Osteoblast (primary cell): ENCODE measurements at regions not wholly inside any gene's neighbourhood (a gene's known extent, or its start where the extent isn't known, plus 50 kb on each side); places are given as distances from the start of the nearest gene placed in this dataset.

Experiments used
- DNase-seq: peaks from one replicate; pipeline ENCODE4 v3.0.0; 2011; ENCODE audit warnings: low spot score, mixed read lengths; ENCODE audit not compliant: insufficient read length; ENCODE audit errors: missing footprints
- H2AFZ ChIP-seq: 2 replicates; pipeline ENCODE4 v1.6.0; 2011; ENCODE audit warnings: mild to moderate bottlenecking, low read length
- H3K27ac ChIP-seq: 2 replicates; pipeline ENCODE4 v1.5.1; 2011; ENCODE audit warnings: mild to moderate bottlenecking, low read depth, low read length, moderate library complexity
- H3K27me3 ChIP-seq: 2 replicates; pipeline ENCODE4 v1.6.0; 2012; ENCODE audit warnings: mild to moderate bottlenecking, control low read depth, inconsistent platforms, low read length, moderate library complexity; ENCODE audit not compliant: insufficient read depth
- H3K36me3 ChIP-seq: 2 replicates; pipeline ENCODE4 v1.5.1; 2011; ENCODE audit warnings: mild to moderate bottlenecking, low read length, control low read depth, moderate library complexity; ENCODE audit not compliant: insufficient read depth
- H3K4me1 ChIP-seq: 2 replicates; pipeline ENCODE4 v1.5.1; 2011; ENCODE audit warnings: mild to moderate bottlenecking, low read length, control low read depth, moderate library complexity; ENCODE audit not compliant: insufficient read depth
- H3K4me2 ChIP-seq: 2 replicates; pipeline ENCODE4 v1.6.0; 2011; ENCODE audit warnings: mild to moderate bottlenecking, low read length; ENCODE audit not compliant: insufficient read depth
- H3K4me3 ChIP-seq: fragments of 200-600 bp; sonication (generic); 3 replicates; pipeline ENCODE4 v1.5.1; 2012; ENCODE audit warnings: mild to moderate bottlenecking, low read length, inconsistent platforms; ENCODE audit not compliant: insufficient read depth
- H3K79me2 ChIP-seq: 2 replicates; pipeline ENCODE4 v1.6.0; 2012; ENCODE audit warnings: mild to moderate bottlenecking, low read length, control low read depth, inconsistent platforms; ENCODE audit not compliant: insufficient read depth
- H3K9me3 ChIP-seq: 2 replicates; pipeline ENCODE4 v1.5.1; 2011; ENCODE audit warnings: low read depth, low read length, control low read depth
- H4K20me1 ChIP-seq: 2 replicates; pipeline ENCODE4 v1.6.0; 2012; ENCODE audit warnings: mild to moderate bottlenecking, low read length, control low read depth; ENCODE audit not compliant: insufficient read depth
- CTCF ChIP-seq: IDR thresholded peaks from 2 replicates; pipeline ENCODE4 v1.5.1; 2011; ENCODE audit warnings: mild to moderate bottlenecking, low read depth, low read length, moderate library complexity; ENCODE audit errors: extremely low read depth

GRCh38 chr18:75959150-75959549 lies 531.6 kb upstream of the SMIM21 start:
- Histone ChIP-seq H3K27me3 (no peaks in the 10 kb centered on the region), H3K27ac (no peak overlapping the region), H4K20me1 (no peaks in the 10 kb centered on the region), H3K36me3 (no peaks in the 10 kb centered on the region), H3K4me1 (no peaks in the 10 kb centered on the region), H3K79me2 (no peaks in the 10 kb centered on the region), H3K4me2 (no peak overlapping the region), H2AFZ (no peak overlapping the region), H3K4me3 (no peak overlapping the region), H3K9me3 (no peaks in the 10 kb centered on the region)
- TF ChIP-seq CTCF = no peak
- no peak for DNase-seq

GRCh38 chr18:75958683-75959082 lies 531.2 kb upstream of the SMIM21 start:
- H3K9me3 ChIP-seq = no peaks in the 10 kb centered on the region
- H3K27ac ChIP-seq = no peak overlapping the region
- no peak for TF ChIP-seq CTCF
- H3K4me3 ChIP-seq = no peak overlapping the region
- no peak overlapping the region for H2AFZ ChIP-seq
- DNase-seq = no peak
- no peaks in the 10 kb centered on the region for H4K20me1 ChIP-seq
- no peaks in the 10 kb centered on the region for H3K27me3 ChIP-seq
- H3K4me1 ChIP-seq = no peaks in the 10 kb centered on the region
- H3K79me2 ChIP-seq = no peaks in the 10 kb centered on the region
- H3K36me3 ChIP-seq = no peaks in the 10 kb centered on the region
- H3K4me2 ChIP-seq = no peak overlapping the region

GRCh38 chr18:75945265-75945933 lies 517.9 kb upstream of the SMIM21 start:
- Histone ChIP-seq H3K79me2 (no peaks in the 10 kb centered on the region), H2AFZ (no peak overlapping the region), H3K4me3 (no peak overlapping the region), H3K4me2 (no peak overlapping the region), H4K20me1 (no peaks in the 10 kb centered on the region), H3K27ac (no peak overlapping the region), H3K36me3 (no peaks in the 10 kb centered on the region), H3K9me3 (no peaks in the 10 kb centered on the region), H3K27me3 (no peaks in the 10 kb centered on the region), H3K4me1 (no peaks in the 10 kb centered on the region)
- TF ChIP-seq CTCF = no peak
- no peak for DNase-seq

GRCh38 chr18:75937306-75937705 lies 509.8 kb upstream of the SMIM21 start:
- Histone ChIP-seq H3K79me2 (no peaks in the 10 kb centered on the region), H3K36me3 (no peaks in the 10 kb centered on the region), H3K27me3 (no peaks in the 10 kb centered on the region), H2AFZ (no peak overlapping the region), H3K4me3 (no peak overlapping the region), H3K9me3 (no peaks in the 10 kb centered on the region), H4K20me1 (no peaks in the 10 kb centered on the region), H3K4me2 (no peak overlapping the region), H3K4me1 (no peaks in the 10 kb centered on the region), H3K27ac (no peak overlapping the region)
- TF ChIP-seq CTCF = no peak
- no peak for DNase-seq
